ENCODE measurements at regions not wholly inside any gene's neighbourhood (a gene's known extent, or its start where the extent isn't known, plus 50 kb on each side); places are given as distances from the start of the nearest gene placed in this dataset.
"Not testable (repeated sequence)": the region's sequence is repeated elsewhere in the genome, so short reads cannot be mapped to it uniquely, and the experiment has no call there.

- not testable (repeated sequence) for TF ChIP-seq CTCF, EP300 (IDR thresholded peaks at IDR 0.05)
Measured at GRCh38 chr15:30195355-30196008, 60.6 kb downstream of the GOLGA8T start.

Data from ovary (tissue), 3 donors.